Adrenal gland (tissue), 9 donors: ENCODE measurements at regions not wholly inside any gene's neighbourhood (a gene's known extent, or its start where the extent isn't known, plus 50 kb on each side); places are given as distances from the start of the nearest gene placed in this dataset.

Experiments
- DNase-seq, 7 donors: peaks; one replicate each; pipeline ENCODE4 v3.0.0-alpha.2; 2019 to 2020
- H3K27ac ChIP-seq, 5 donors: fragments of 200-600 bp; sonication (generic) in 4 of 5; 1 replicate in 3 of 5; 2 replicates in 2 of 5; pipeline versions ENCODE4 v1.5.1 to v1.8.0; 2016 to 2020; ENCODE audit warnings: mild to moderate bottlenecking in 1 of 5
- H3K27me3 ChIP-seq: fragments of 200-600 bp; 2 replicates; pipeline ENCODE4 v1.8.0; 2021
- H3K36me3 ChIP-seq, 2 donors: fragments of 200-600 bp; replicated peaks in 1 of 2; 1 replicate in 1 of 2; 2 replicates in 1 of 2; pipeline versions ENCODE4 v1.5.1 to v1.8.0; 2018 to 2022
- H3K4me1 ChIP-seq, 2 donors: fragments of 200-600 bp; replicated peaks in 1 of 2; 1 replicate in 1 of 2; 2 replicates in 1 of 2; pipeline versions ENCODE4 v1.5.1 to v1.8.0; 2018 to 2021
- H3K4me3 ChIP-seq, 4 donors: fragments of 200-600 bp; sonication (generic) in 3 of 4; one replicate each; pipeline ENCODE4 v1.5.1; 2016 to 2018
- H3K9me3 ChIP-seq, 3 donors: fragments of 200-600 bp; sonication (generic) in 1 of 3; replicated peaks in 1 of 3; 1 replicate in 2 of 3; 2 replicates in 1 of 3; pipeline versions ENCODE4 v1.5.1 to v1.8.0; 2016 to 2021
- CTCF ChIP-seq, 6 experiments: fragments of 450-650 bp in 4 of 6; fragments of 200-600 bp in 2 of 6; sonication (generic) in 1 of 6; IDR thresholded peaks; 1 replicate in 5 of 6; 2 replicates in 1 of 6; pipeline versions ENCODE4 v1.5.1 to v1.8.0; 2016 to 2021; ENCODE audit warnings: antibody characterized with exemption in 6 of 6, mild to moderate bottlenecking in 2 of 6, moderate library complexity in 1 of 6
- POLR2A ChIP-seq, 2 donors: fragments of 450-650 bp; IDR thresholded peaks; one replicate each; pipeline ENCODE4 v1.6.1; 2017; ENCODE audit warnings: antibody characterized with exemption in 2 of 2, mild to moderate bottlenecking in 2 of 2, moderate library complexity in 1 of 2
- WGBS, 4 donors: extraction: QIAGEN DNeasy Blood & Tissue Kit in 2 of 4; methylation state at CpG; one replicate each; pipeline versions ENCODE4 v1.1.5 to v1.1.7; 2013 to 2017; 5-methylcytosine and 5-hydroxymethylcytosine counted together
- intact Hi-C, 2 donors: fragments of 100-400 bp; cut with DNase I; formaldehyde crosslinking; loops; one replicate each; pipeline versions ENCODE4 v1.14.1 to v1.15.0; 2022 to 2023
- donor health status: healthy with polysubstance abuse.
- donor health status: Bipolar disorder and iron deficiency.
- donor health status: DM: yes; HTN: yes; CAD: no.
- donor health status: DM: no; HTN: no; CAD: no.
- donor health status: DM: no; HTN: no; CAD: no.

- no peak overlapping the region for H3K27ac ChIP-seq
- DNase-seq = no peak
- no peak overlapping the region for H3K4me3 ChIP-seq
- no peaks in the 10 kb centered on the region for H3K36me3 ChIP-seq
- H3K27me3 ChIP-seq = no peaks in the 10 kb centered on the region
- TF ChIP-seq CTCF (IDR thresholded peaks at IDR 0.05) (no peak), POLR2A (IDR thresholded peaks at IDR 0.05) (no peak)
- intact Hi-C loops = no loop called here
- 39 to 58% (median 48%) methylated on average over 3 of the region's 3 CpGs for WGBS, 4 donors
- H3K9me3 ChIP-seq = no peaks in the 10 kb centered on the region
- H3K4me1 ChIP-seq = peaks cover 0 to 6% of the 10 kb centered on the region in 2 donors
Measured at GRCh38 chr3:69510481-69511030, 124.7 kb upstream of the FRMD4B start.

GRCh38 chr3:69509288-69509687 lies 123.4 kb upstream of the FRMD4B start:
- intact Hi-C loops = no loop called here
- 68 to 84% (median 74%) methylated on average over 3 of the region's 3 CpGs for WGBS, 4 donors

GRCh38 chr3:69505770-69506407 lies 120.0 kb upstream of the FRMD4B start:
- no peaks in the 10 kb centered on the region for H3K36me3 ChIP-seq
- 15 to 48% (median 42%) methylated on average over 7 of the region's 7 CpGs for WGBS, 4 donors
- H3K27ac ChIP-seq = no peak overlapping the region
- DNase-seq = peak in 3 of 7 donors; percentile 9 to 54 (median 19)
- TF ChIP-seq POLR2A (IDR thresholded peaks at IDR 0.05) = no peak
- TF ChIP-seq CTCF (IDR thresholded peaks at IDR 0.05) = no peak
- no peaks in the 10 kb centered on the region for H3K27me3 ChIP-seq
- H3K4me3 ChIP-seq = no peak overlapping the region
- intact Hi-C loops = no loop called here
- no peaks in the 10 kb centered on the region for H3K9me3 ChIP-seq
- H3K4me1 ChIP-seq = peaks cover 0 to 6% of the 10 kb centered on the region in 2 donors

More at GRCh38 chr3:69509288-69509687, 123.4 kb upstream of the FRMD4B start:
- no peak overlapping the region for H3K27ac ChIP-seq
- H3K4me3 ChIP-seq = no peak overlapping the region
- H3K27me3 ChIP-seq = no peaks in the 10 kb centered on the region
- no peaks in the 10 kb centered on the region for H3K36me3 ChIP-seq
- no peaks in the 10 kb centered on the region for H3K9me3 ChIP-seq
- DNase-seq = no peak
- TF ChIP-seq CTCF (IDR thresholded peaks at IDR 0.05) (no peak), POLR2A (IDR thresholded peaks at IDR 0.05) (no peak)
- peaks cover 0 to 6% of the 10 kb centered on the region in 2 donors for H3K4me1 ChIP-seq

GRCh38 chr3:69504232-69504631 lies 118.3 kb upstream of the FRMD4B start:
- TF ChIP-seq CTCF (IDR thresholded peaks at IDR 0.05) (no peak), POLR2A (IDR thresholded peaks at IDR 0.05) (no peak)
- H3K27me3 ChIP-seq = no peaks in the 10 kb centered on the region
- H3K4me3 ChIP-seq = no peak overlapping the region
- no peak overlapping the region for H3K27ac ChIP-seq
- H3K4me1 ChIP-seq = peaks cover 0 to 9% of the 10 kb centered on the region in 2 donors
- no peaks in the 10 kb centered on the region for H3K9me3 ChIP-seq
- DNase-seq = no peak
- intact Hi-C loops = no loop called here
- no peaks in the 10 kb centered on the region for H3K36me3 ChIP-seq
- WGBS, 4 donors = 70 to 85% (median 74%) methylated on average over 3 of the region's 3 CpGs
